Mucosa of rectum (tissue), 2 donors: ENCODE measurements at regions not wholly inside any gene's neighbourhood (a gene's known extent, or its start where the extent isn't known, plus 50 kb on each side); places are given as distances from the start of the nearest gene placed in this dataset.

Experiments
- H3K27ac ChIP-seq, 2 donors: one replicate each; pipeline ENCODE4 v1.7.0; 2013; ENCODE audit warnings: inconsistent platforms in 2 of 2, low read depth in 2 of 2, low read length in 2 of 2
- H3K27me3 ChIP-seq, 2 donors: one replicate each; pipeline ENCODE4 v1.7.0; 2013; ENCODE audit warnings: low read length in 2 of 2; ENCODE audit not compliant: control insufficient read depth in 2 of 2, insufficient read depth in 2 of 2
- H3K36me3 ChIP-seq, 2 donors: one replicate each; pipeline ENCODE4 v1.7.0; 2013; ENCODE audit warnings: low read length in 2 of 2; ENCODE audit not compliant: control insufficient read depth in 2 of 2, insufficient read depth in 2 of 2
- H3K4me1 ChIP-seq, 2 donors: one replicate each; pipeline ENCODE4 v1.7.0; 2013; ENCODE audit warnings: low read length in 2 of 2, mild to moderate bottlenecking in 1 of 2; ENCODE audit not compliant: control insufficient read depth in 2 of 2, insufficient read depth in 2 of 2
- H3K4me3 ChIP-seq, 2 donors: one replicate each; pipeline ENCODE4 v1.7.0; 2013; ENCODE audit warnings: low read length in 2 of 2
- H3K9ac ChIP-seq, 2 donors: one replicate each; pipeline ENCODE4 v1.7.0; 2013; ENCODE audit warnings: low read length in 2 of 2, low read depth in 1 of 2, mild to moderate bottlenecking in 1 of 2
- H3K9me3 ChIP-seq, 2 donors: one replicate each; pipeline ENCODE4 v1.7.0; 2013; ENCODE audit warnings: low read length in 2 of 2; ENCODE audit not compliant: control insufficient read depth in 2 of 2
- donor health status: healthy.
- donor health status: Normal muscosa, but diverticular disease.

DNA sequence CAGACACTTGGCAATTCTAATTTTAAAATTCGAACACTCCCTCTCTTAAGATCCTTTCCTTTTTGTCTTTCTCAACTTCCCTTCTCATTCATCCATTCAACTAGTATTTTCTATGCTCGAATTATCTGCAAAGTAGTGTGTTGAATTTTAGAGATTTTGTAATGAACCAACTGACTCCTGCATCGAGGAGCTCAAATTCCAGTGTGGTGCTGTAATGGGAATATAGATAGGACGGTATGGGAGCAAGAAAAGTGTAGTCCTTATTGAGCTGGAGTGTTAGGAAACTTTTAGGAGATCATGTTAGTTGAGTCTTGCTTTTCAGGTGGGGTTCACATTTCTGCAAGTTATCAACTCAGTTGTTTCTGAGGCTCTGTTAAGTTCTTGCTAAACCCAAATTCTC is 897.5 kb downstream of the TTLL7 start:
- no peak overlapping the region for H3K4me3 ChIP-seq
- no peaks in the 10 kb centered on the region for H3K9me3 ChIP-seq
- H3K27ac ChIP-seq, result no peak overlapping the region
- no peak overlapping the region for H3K9ac ChIP-seq
- no peaks in the 10 kb centered on the region for H3K27me3 ChIP-seq
- no peaks in the 10 kb centered on the region for H3K36me3 ChIP-seq
- no peaks in the 10 kb centered on the region for H3K4me1 ChIP-seq

DNA sequence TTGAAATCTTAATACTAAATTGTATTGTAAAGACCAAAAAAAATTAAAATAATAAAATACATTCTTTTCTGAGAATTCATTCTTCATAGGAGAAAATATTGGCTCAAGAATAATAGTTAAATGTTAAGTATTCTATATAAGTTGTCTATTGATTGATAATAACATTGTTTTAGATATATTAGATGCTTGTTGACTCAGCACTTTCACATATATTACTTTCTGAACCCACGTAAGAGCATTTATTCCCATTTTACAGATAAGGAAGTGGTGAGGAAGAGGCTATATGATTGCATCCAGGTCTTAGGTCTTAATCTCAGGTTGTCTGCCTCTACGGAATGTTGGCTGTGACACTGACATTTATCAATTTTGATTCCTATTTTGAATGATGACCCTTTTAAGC is 898.8 kb downstream of the TTLL7 start:
- Histone ChIP-seq H3K9me3 (no peaks in the 10 kb centered on the region), H3K9ac (no peak overlapping the region), H3K4me3 (no peak overlapping the region), H3K4me1 (no peaks in the 10 kb centered on the region), H3K27ac (no peak overlapping the region), H3K36me3 (no peaks in the 10 kb centered on the region), H3K27me3 (no peaks in the 10 kb centered on the region)

DNA sequence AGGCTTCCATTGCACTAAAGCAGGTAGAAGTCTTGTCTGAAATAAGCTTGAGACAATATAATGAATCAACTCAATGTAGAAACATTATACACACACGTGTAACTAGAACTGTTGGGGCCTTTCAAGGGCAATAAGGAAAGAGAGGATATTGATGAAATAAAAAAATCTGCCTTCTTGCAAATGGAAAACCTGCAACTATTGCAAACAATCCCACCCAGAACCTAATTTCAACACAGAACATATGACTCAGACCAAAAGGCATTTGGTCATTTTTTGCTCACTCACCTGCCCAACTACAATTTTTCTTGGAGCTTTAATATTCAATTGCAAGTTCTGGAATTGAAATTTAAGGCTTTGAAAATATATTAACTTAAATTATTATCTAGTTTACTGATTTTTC is 900.1 kb downstream of the TTLL7 start:
- H3K4me3 ChIP-seq, result no peak overlapping the region
- H3K4me1 ChIP-seq, result no peaks in the 10 kb centered on the region
- H3K9me3 ChIP-seq, result no peaks in the 10 kb centered on the region
- no peaks in the 10 kb centered on the region for H3K27me3 ChIP-seq
- H3K27ac ChIP-seq, result no peak overlapping the region
- H3K9ac ChIP-seq, result no peak overlapping the region
- H3K36me3 ChIP-seq, result no peaks in the 10 kb centered on the region

DNA sequence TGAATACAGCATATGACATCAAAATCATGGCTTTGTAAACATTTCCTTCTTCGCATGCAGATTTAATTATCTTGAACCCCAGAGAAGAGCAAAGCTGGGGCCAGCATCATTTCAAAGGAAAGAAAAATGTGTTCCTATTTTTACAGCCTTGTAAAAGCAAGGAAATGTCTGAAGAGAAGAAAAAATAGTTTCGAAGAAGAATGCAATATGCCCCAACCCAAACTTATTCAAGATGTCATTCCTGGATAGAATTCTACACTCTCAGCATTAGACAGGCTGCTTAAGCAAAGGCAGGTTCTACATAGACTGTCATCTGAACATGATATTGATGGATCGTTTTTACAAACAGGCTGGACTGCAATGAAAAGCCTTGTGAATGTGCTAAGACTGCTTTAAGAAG is 900.8 kb downstream of the TTLL7 start:
- H3K9me3 ChIP-seq, result no peaks in the 10 kb centered on the region
- H3K27ac ChIP-seq, result no peak overlapping the region
- H3K4me3 ChIP-seq, result no peak overlapping the region
- no peaks in the 10 kb centered on the region for H3K27me3 ChIP-seq
- H3K9ac ChIP-seq, result no peak overlapping the region
- H3K36me3 ChIP-seq, result no peaks in the 10 kb centered on the region
- no peaks in the 10 kb centered on the region for H3K4me1 ChIP-seq

GRCh38 chr1:83097715-83098114 is 901.2 kb downstream of the TTLL7 start:
- Histone ChIP-seq H3K36me3 (no peaks in the 10 kb centered on the region), H3K27ac (no peak overlapping the region), H3K4me3 (no peak overlapping the region), H3K4me1 (no peaks in the 10 kb centered on the region), H3K27me3 (no peaks in the 10 kb centered on the region), H3K9me3 (no peaks in the 10 kb centered on the region), H3K9ac (no peak overlapping the region)

DNA sequence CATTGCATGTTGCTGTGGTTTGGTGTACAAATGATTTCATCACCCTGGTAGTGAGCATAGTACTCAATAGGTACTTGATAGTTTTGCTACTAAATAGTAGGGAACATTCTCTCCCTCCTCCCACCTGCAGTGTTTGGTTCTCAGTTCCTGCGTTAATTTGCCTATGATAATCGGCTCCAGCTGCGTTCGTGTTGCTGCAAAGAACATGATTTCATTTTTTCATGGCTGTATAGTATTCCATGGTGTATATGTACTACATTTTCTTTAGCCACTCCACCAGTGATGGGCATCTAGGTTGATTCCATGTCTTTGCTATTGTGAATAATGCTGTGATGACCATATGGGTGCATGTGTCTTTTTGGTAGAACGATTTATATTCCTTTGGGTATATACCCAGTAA is 903.4 kb downstream of the TTLL7 start:
- no peaks in the 10 kb centered on the region for H3K36me3 ChIP-seq
- H3K27ac ChIP-seq, result no peak overlapping the region
- no peaks in the 10 kb centered on the region for H3K27me3 ChIP-seq
- no peak overlapping the region for H3K4me3 ChIP-seq
- no peaks in the 10 kb centered on the region for H3K4me1 ChIP-seq
- no peak overlapping the region for H3K9ac ChIP-seq
- no peaks in the 10 kb centered on the region for H3K9me3 ChIP-seq

GRCh38 chr1:83090195-83090594 is 908.7 kb downstream of the TTLL7 start:
- no peak overlapping the region for H3K9ac ChIP-seq
- H3K27me3 ChIP-seq, result no peaks in the 10 kb centered on the region
- no peaks in the 10 kb centered on the region for H3K4me1 ChIP-seq
- H3K36me3 ChIP-seq, result no peaks in the 10 kb centered on the region
- no peaks in the 10 kb centered on the region for H3K9me3 ChIP-seq
- no peak overlapping the region for H3K27ac ChIP-seq
- H3K4me3 ChIP-seq, result no peak overlapping the region

GRCh38 chr1:83087851-83088250 is 911.1 kb downstream of the TTLL7 start:
- no peaks in the 10 kb centered on the region for H3K9me3 ChIP-seq
- H3K36me3 ChIP-seq, result no peaks in the 10 kb centered on the region
- H3K4me1 ChIP-seq, result no peaks in the 10 kb centered on the region
- H3K4me3 ChIP-seq, result no peak overlapping the region
- H3K9ac ChIP-seq, result no peak overlapping the region
- no peaks in the 10 kb centered on the region for H3K27me3 ChIP-seq
- H3K27ac ChIP-seq, result no peak overlapping the region

GRCh38 chr1:83086986-83087512 is 911.9 kb downstream of the TTLL7 start:
- Histone ChIP-seq H3K4me3 (no peak overlapping the region), H3K27me3 (no peaks in the 10 kb centered on the region), H3K9me3 (no peaks in the 10 kb centered on the region), H3K36me3 (no peaks in the 10 kb centered on the region), H3K4me1 (no peaks in the 10 kb centered on the region), H3K27ac (no peak overlapping the region), H3K9ac (no peak overlapping the region)

- Histone ChIP-seq H3K9ac (no peak overlapping the region), H3K4me1 (no peaks in the 10 kb centered on the region), H3K27ac (no peak overlapping the region), H3K36me3 (no peaks in the 10 kb centered on the region), H3K27me3 (no peaks in the 10 kb centered on the region), H3K4me3 (no peak overlapping the region), H3K9me3 (no peaks in the 10 kb centered on the region)
Observed at GRCh38 chr1:83086346-83086745, 912.6 kb downstream of the TTLL7 start.

- no peaks in the 10 kb centered on the region for H3K4me1 ChIP-seq
- H3K9ac ChIP-seq, result no peak overlapping the region
- H3K4me3 ChIP-seq, result no peak overlapping the region
- no peaks in the 10 kb centered on the region for H3K9me3 ChIP-seq
- no peaks in the 10 kb centered on the region for H3K27me3 ChIP-seq
- H3K36me3 ChIP-seq, result no peaks in the 10 kb centered on the region
- no peak overlapping the region for H3K27ac ChIP-seq
Observed at GRCh38 chr1:83083589-83084224, 915.2 kb downstream of the TTLL7 start.
